PFSK-1 (cell line): ENCODE measurements at regions not wholly inside any gene's neighbourhood (a gene's known extent, or its start where the extent isn't known, plus 50 kb on each side); places are given as distances from the start of the nearest gene placed in this dataset.

ENCODE experiments used
- POLR2AphosphoS5 ChIP-seq: IDR thresholded peaks from 2 replicates; pipeline ENCODE4 v1.6.1; 2012; ENCODE audit warnings: low read depth, mild to moderate bottlenecking, control low read depth, low read length, moderate library complexity
- TAF1 ChIP-seq: IDR thresholded peaks from 2 replicates; pipeline ENCODE4 v1.6.1; 2012; ENCODE audit warnings: low read length, control low read depth, borderline replicate concordance; ENCODE audit not compliant: insufficient read depth
- TF ChIP-seq, protein P1 (sequence below), 2 experiments: IDR thresholded peaks; 2 replicates each; pipeline versions ENCODE4 v1.6.1 to v1.8.0; 2011 to 2012; ENCODE audit warnings: low read depth in 2 of 2, low read length in 2 of 2, control low read depth in 1 of 2, inconsistent platforms in 1 of 2, mild to moderate bottlenecking in 1 of 2, moderate library complexity in 1 of 2; ENCODE audit not compliant: insufficient read depth in 1 of 2

DNA sequence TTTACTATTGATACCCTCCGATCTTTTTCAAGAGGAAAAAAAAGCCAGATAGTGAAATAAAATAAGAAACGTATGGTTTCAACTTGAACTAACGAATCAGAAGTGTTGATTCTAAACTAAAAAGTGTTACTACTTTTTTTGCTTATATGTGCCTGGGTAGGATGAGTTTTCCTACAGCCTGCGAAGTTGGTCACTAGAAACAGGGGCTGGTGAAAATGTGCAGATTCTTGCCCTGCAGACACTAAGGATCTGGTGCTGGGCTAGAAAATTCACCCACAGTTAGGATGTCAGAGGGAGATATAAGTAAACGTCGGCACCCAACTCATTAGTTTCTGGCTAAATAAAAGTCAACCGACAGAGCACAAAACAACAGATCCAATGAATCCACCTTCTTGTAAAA lies 298.7 kb upstream of the NFE2L3 start:
- TF ChIP-seq POLR2AphosphoS5 = no peak
- TF ChIP-seq, protein P1, sequence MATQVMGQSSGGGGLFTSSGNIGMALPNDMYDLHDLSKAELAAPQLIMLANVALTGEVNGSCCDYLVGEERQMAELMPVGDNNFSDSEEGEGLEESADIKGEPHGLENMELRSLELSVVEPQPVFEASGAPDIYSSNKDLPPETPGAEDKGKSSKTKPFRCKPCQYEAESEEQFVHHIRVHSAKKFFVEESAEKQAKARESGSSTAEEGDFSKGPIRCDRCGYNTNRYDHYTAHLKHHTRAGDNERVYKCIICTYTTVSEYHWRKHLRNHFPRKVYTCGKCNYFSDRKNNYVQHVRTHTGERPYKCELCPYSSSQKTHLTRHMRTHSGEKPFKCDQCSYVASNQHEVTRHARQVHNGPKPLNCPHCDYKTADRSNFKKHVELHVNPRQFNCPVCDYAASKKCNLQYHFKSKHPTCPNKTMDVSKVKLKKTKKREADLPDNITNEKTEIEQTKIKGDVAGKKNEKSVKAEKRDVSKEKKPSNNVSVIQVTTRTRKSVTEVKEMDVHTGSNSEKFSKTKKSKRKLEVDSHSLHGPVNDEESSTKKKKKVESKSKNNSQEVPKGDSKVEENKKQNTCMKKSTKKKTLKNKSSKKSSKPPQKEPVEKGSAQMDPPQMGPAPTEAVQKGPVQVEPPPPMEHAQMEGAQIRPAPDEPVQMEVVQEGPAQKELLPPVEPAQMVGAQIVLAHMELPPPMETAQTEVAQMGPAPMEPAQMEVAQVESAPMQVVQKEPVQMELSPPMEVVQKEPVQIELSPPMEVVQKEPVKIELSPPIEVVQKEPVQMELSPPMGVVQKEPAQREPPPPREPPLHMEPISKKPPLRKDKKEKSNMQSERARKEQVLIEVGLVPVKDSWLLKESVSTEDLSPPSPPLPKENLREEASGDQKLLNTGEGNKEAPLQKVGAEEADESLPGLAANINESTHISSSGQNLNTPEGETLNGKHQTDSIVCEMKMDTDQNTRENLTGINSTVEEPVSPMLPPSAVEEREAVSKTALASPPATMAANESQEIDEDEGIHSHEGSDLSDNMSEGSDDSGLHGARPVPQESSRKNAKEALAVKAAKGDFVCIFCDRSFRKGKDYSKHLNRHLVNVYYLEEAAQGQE (IDR thresholded peaks at IDR 0.05; ENCODE audit: insufficient read depth in 1 of 2, low read depth in 2 of 2, low read length in 2 of 2) = no peak
- no peak for TF ChIP-seq TAF1
